ENCODE measurements at regions not wholly inside any gene's neighbourhood (a gene's known extent, or its start where the extent isn't known, plus 50 kb on each side); places are given as distances from the start of the nearest gene placed in this dataset.

DNA sequence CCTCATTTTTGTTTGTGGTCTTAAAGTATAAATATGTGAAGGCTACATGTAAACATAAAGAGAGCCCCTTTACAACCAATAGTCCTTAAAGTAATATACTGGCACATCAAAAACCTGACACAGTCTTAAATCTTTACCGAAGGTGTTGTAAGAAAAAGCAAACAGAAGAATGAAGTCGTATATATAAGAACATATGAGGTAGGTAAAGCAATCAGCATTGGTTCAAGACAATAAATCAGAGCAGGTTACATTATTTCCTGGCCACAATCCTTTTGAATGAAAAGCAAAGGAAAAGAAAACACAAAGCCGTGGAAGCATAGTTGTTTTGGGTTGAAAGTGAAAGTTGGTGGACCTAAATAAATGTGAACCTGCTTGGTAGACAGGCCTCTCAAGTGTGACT, 183.7 kb upstream of the STXBP6 start:
- TF ChIP-seq, protein P1, sequence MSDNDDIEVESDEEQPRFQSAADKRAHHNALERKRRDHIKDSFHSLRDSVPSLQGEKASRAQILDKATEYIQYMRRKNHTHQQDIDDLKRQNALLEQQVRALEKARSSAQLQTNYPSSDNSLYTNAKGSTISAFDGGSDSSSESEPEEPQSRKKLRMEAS (IDR thresholded peaks at IDR 0.05) = no peak
- TF ChIP-seq, protein P2, sequence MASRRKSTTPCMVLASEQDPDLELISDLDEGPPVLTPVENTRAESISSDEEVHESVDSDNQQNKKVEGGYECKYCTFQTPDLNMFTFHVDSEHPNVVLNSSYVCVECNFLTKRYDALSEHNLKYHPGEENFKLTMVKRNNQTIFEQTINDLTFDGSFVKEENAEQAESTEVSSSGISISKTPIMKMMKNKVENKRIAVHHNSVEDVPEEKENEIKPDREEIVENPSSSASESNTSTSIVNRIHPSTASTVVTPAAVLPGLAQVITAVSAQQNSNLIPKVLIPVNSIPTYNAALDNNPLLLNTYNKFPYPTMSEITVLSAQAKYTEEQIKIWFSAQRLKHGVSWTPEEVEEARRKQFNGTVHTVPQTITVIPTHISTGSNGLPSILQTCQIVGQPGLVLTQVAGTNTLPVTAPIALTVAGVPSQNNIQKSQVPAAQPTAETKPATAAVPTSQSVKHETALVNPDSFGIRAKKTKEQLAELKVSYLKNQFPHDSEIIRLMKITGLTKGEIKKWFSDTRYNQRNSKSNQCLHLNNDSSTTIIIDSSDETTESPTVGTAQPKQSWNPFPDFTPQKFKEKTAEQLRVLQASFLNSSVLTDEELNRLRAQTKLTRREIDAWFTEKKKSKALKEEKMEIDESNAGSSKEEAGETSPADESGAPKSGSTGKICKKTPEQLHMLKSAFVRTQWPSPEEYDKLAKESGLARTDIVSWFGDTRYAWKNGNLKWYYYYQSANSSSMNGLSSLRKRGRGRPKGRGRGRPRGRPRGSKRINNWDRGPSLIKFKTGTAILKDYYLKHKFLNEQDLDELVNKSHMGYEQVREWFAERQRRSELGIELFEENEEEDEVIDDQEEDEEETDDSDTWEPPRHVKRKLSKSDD (CRISPR knock-in tag; IDR thresholded peaks at IDR 0.05; ENCODE audit: low read depth) = no peak
- no peak for TF ChIP-seq TIGD3 (CRISPR knock-in tag; IDR thresholded peaks at IDR 0.05; ENCODE audit: borderline replicate concordance)

Measured in HepG2 (cell line).